ENCODE measurements at regions not wholly inside any gene's neighbourhood (a gene's known extent, or its start where the extent isn't known, plus 50 kb on each side); places are given as distances from the start of the nearest gene placed in this dataset.

DNA sequence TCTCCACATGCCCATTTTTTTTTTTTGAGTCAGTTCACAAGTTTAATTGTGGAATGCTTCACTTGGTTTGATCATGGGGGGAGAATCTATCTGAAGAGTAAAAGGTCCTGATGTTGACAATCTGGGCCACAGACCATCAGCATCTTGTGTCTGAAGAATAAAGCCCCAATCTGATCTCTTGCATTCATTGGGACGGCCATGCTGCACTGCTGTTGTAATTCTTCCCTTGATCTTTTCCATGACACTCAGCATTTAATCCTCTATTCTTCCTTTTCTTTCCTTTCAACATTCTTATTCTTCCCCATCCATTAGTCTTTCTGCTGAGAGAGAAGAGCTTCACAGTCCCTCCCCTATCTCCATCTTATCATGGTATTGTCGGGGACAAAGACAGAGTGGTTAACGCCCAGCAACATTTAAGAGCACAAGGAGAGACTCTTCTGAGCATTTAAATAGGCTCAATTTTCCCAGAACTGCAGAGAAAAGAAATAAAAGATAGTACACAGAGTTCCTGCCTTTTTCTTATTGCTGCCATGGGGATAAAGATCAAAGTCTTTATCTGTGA lies 1157.3 kb downstream of the SORCS3 start:
- TF ChIP-seq, protein P1, sequence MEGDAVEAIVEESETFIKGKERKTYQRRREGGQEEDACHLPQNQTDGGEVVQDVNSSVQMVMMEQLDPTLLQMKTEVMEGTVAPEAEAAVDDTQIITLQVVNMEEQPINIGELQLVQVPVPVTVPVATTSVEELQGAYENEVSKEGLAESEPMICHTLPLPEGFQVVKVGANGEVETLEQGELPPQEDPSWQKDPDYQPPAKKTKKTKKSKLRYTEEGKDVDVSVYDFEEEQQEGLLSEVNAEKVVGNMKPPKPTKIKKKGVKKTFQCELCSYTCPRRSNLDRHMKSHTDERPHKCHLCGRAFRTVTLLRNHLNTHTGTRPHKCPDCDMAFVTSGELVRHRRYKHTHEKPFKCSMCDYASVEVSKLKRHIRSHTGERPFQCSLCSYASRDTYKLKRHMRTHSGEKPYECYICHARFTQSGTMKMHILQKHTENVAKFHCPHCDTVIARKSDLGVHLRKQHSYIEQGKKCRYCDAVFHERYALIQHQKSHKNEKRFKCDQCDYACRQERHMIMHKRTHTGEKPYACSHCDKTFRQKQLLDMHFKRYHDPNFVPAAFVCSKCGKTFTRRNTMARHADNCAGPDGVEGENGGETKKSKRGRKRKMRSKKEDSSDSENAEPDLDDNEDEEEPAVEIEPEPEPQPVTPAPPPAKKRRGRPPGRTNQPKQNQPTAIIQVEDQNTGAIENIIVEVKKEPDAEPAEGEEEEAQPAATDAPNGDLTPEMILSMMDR (IDR thresholded peaks at IDR 0.05 in 8 of 11, conservative IDR thresholded peaks at IDR 0.05 in 3 of 11) = no peak
- TF ChIP-seq POLR2AphosphoS5 (IDR thresholded peaks at IDR 0.05) (no peak), POLR2A (IDR thresholded peaks at IDR 0.05) (no peak)

Measured in spleen (tissue), 7 donors.